ENCODE measurements at regions not wholly inside any gene's neighbourhood (a gene's known extent, or its start where the extent isn't known, plus 50 kb on each side); places are given as distances from the start of the nearest gene placed in this dataset.

GRCh38 chr1:194289569-194290266 is 1103.3 kb upstream of the B3GALT2 start:
- DNase-seq = peak; percentile 8

GRCh38 chr1:194288238-194288637 is 1101.8 kb upstream of the B3GALT2 start:
- no peak for DNase-seq

DNA sequence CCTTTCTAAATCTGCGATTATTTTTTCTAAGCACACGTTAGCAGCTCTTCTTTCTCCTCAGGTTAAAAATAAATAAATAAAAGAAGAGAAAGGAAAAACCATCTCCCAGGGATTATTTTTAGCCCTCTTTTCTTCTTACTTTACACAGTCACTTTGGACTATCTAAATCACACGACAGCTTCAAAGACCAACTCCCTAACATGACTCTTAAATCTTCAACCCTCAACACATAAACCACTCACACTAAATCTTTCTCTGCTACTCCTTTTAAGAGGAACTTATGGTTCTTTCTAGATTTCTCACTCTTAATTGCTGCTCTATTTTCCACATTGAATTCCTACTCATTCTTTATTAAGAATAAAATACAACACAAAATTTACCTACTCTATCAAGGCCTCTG is 1095.0 kb upstream of the B3GALT2 start:
- DNase-seq = no peak

DNA sequence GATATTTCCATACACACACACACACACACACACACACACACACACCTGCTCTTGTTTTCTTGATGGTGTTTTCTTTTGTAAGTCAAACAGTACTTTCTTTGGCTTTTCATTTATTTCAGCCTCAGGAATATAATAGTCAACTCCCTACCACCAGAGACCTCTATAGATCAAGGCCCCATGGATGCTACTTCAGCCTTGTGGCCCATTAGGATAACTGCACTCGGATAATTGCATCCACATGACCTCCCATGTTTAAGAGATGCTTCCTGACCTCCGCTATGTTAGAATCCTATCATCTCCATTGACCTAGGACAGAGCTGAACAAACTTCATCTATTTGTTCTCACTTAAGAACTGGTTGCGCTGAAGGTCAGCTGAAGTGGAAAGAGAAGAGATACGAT is 1094.0 kb upstream of the B3GALT2 start:
- no peak for DNase-seq

GRCh38 chr1:194279975-194280374 is 1093.6 kb upstream of the B3GALT2 start:
- no peak for DNase-seq

DNA sequence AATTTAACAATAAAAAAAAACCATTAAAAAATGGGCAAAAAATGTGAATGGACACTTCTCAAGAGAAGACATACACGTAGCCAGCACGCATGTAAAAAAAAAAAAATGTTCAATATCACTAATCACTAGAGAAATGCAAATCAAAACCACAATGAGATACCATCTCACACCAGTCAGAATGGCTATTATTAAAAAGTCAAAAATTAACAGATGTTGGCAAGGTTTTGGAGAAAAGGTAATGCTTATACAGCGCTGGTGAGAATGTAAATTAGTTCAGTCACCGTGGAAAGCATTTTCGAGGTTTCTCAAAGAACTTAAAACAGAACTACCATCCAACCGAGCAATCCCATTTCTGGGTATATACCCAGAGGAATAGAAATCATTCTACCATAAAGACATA is 1091.5 kb upstream of the B3GALT2 start:
- DNase-seq = no peak

DNA sequence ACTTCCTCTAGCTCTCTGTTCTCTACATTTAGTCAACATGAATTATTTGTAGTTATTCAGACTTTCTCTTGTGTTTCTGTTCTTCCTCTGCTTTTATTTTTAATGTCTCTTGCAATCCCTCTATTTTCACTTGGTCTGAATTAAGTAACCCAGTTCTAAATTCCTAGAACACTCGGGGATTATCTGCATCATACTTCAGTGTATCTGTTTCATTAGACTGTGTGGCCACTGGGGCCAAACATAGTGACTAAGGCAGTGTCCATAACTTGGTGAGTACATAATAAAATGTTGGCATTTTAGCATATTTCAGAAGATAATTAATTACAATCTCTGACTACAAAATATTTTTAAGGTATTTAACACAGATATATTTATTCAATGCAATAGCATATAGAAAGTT is 1087.2 kb upstream of the B3GALT2 start:
- no peak for DNase-seq

DNA sequence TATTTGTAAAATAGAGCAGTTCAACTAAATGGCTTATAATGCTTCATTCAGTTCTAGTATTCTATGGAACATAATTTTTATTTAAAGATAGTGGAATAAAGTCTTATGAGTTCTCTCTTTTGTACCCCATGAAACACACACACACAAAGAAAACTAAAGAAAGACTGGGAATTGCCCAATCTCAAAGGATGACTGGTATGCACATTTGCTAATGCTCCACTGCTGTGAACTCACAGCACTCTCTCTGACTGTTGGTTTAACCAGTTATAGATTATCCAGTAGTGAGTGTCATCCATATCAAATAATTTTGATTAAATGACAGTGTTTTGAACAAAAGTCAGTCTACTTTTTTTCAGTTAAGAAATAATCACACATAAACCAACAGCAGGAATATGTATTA is 1082.4 kb upstream of the B3GALT2 start:
- DNase-seq = no peak

GRCh38 chr1:194267021-194267420 is 1080.6 kb upstream of the B3GALT2 start:
- no peak for DNase-seq

DNA sequence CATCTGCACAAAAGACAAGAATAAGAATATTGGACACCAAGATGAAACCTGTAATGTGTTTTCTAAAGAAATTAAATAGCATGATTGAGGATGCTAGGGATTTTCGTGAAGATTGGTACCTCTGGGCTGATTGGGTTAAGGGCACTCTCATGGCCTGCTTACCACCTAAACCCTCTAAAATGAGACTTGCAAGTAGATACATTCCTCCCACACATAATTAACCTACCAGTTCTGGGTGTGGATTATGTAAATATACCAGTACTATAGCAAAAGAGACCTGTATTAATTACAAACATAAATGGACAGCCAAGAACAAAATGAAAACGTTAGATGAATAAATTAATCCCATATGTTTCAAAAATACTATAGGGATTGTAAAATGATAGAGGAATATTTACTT is 1069.6 kb upstream of the B3GALT2 start:
- DNase-seq = no peak

DNA sequence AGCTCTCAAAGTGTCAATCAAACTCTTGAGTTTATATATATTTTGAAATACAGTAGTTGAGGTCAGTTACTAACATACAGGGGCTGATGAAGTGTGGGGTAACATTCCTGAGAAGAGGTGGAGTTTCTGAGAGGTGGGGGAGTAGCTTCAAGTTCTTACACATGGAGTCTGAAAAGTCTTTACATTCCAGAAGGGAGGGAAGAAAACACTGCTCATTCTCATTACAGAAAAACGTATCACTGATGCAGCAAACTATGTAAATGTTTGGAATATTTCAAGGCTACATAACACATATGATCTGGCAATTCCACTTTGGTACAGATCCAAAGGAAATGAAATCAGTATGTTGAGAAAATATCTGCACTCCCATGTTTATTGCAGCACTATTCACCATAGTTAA is 1065.8 kb upstream of the B3GALT2 start:
- DNase-seq = no peak

GRCh38 chr1:194241215-194241614 is 1054.8 kb upstream of the B3GALT2 start:
- DNase-seq = no peak

- DNase-seq = no peak
Observed at GRCh38 chr1:194233069-194233468, 1046.7 kb upstream of the B3GALT2 start.

DNA sequence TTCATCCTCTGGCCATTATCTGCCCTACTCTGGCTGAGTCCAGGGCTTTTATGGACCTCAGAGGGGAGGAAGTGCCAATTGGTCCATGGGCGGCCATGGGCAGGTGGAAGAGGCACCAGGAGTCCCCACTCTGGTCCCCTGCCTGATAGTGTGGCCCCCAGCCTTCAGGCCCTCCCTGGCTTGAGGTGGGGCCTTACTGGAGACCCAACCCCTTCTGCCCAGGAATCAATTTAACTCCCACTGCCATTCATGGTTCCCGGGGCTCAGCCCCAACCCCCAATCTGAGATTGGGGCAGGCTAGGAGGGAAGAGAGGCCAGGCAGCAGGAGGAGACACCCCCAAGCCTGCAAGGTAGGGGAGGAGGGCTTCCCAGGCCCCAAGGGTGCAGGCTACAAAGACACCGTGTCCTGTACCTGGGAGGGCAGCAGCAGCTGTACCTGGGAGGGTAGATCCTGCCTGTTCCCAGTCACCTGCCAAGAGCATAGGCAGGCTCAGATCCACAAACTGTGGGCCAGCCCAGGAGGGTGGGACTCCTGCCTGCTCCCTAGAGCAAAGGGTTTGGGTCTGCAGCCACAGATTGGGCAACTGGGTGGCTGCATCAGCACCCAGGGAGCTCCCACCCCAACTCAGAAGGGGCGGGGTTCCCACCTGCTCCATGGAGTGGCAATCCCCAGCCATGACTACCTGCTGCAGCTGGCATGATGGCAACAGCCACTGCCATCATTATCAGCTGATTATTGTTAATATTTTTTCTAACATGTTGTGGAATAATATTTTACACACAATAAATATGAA is 1044.1 kb upstream of the B3GALT2 start:
- DNase-seq = no peak

- no peak for DNase-seq
Observed at GRCh38 chr1:194228427-194228826, 1042.0 kb upstream of the B3GALT2 start.

DNA sequence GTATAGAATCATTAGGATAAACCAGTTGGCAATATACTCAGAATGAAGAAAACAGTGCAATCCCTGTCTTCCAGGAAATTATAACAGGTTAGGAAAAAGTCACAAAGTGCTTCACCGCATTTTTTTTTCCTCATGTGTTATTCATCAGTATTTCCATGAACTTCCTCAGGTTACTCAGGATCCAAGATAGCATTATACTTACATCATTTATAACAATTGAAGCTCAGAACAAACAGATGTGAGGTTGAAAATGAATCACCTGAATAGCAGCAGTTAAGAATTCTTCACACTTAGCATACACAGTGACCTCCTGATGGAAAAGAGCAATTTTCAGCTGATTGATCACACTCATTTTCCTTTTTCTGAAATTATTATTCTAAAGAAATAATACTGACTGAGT is 1040.7 kb upstream of the B3GALT2 start:
- no peak for DNase-seq

DNA sequence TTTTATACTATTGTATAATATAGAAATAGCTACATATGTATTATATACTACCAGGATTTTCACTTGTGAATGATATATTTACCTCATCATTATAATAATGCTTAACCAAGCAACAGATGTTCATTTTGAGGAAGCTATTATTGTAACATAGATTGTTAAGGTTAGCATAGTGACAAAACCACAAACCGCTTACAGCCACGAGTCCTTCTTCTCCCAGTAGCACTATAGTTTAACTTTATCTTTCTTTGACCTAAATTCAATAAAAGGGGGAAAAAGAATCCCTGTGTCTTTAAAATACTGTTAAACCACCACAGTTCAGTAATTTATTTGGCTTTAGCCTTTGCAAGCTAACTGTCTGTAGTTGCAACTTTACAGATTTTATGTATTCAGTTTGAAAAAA is 1039.4 kb upstream of the B3GALT2 start:
- peak; percentile 64 for DNase-seq

GRCh38 chr1:194223596-194223995 is 1037.2 kb upstream of the B3GALT2 start:
- DNase-seq = no peak

DNA sequence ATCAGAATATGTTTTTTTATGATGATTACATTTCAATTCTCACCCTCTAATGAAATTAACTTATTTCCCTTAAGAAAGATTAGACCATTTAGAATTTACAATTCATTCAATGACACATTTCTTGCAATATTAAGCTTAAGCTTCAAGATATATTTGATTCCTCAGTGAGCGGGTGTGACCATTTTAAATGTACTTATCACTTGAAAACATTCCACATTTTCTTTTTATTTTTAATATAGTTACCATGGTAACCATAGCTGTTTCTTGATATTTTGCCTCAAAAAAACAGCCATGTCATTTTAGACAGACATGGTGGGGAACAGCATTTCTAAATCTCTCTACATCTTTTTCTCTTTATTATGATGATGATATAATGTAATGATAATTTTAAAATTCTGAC is 1029.0 kb upstream of the B3GALT2 start:
- DNase-seq = no peak

GRCh38 chr1:194214735-194215134 is 1028.3 kb upstream of the B3GALT2 start:
- DNase-seq = no peak

- DNase-seq = no peak
Observed at GRCh38 chr1:194209920-194210319, 1023.5 kb upstream of the B3GALT2 start.

DNA sequence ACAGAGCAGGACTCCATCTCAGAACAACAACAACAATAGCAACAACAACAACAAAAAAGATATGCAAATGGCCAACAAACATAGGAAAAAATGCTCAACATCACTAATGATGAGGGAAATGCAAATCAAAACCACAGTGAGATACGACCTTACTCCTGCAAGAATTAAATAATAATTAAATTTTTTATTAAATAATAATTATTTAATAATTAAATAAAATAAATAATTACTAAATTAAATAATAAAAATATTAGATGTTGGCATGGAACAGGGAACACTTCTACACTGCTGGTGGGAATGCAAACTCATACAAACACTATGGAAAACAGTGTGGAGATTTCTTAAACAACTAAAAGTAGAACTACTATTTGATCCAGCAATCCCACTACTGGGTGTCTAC is 1022.3 kb upstream of the B3GALT2 start:
- DNase-seq = no peak

GRCh38 chr1:194196562-194196961 is 1010.1 kb upstream of the B3GALT2 start:
- DNase-seq = no peak

GRCh38 chr1:194194724-194195123 is 1008.3 kb upstream of the B3GALT2 start:
- DNase-seq = no peak

- DNase-seq = no peak
Observed at GRCh38 chr1:194184974-194185373, 998.6 kb upstream of the B3GALT2 start.
